ENCODE measurements at regions not wholly inside any gene's neighbourhood (a gene's known extent, or its start where the extent isn't known, plus 50 kb on each side); places are given as distances from the start of the nearest gene placed in this dataset.

- no peaks in the 10 kb centered on the region for H3K9me3 ChIP-seq (ENCODE audit: control insufficient read depth, insufficient read depth, low read length)
- no peaks in the 10 kb centered on the region for H3K36me3 ChIP-seq (ENCODE audit: control insufficient read depth, insufficient read depth, low read length)
- H3K4me3 ChIP-seq (ENCODE audit: low read depth, low read length) = no peak overlapping the region
- H3K4me1 ChIP-seq (ENCODE audit: control insufficient read depth, insufficient read depth, low read length) = peaks cover 6% of the 10 kb centered on the region
- H3K27me3 ChIP-seq (ENCODE audit: control insufficient read depth, insufficient read depth, low read length) = no peaks in the 10 kb centered on the region
- H3K9ac ChIP-seq (ENCODE audit: low read depth, low read length) = no peak overlapping the region
Measured at GRCh38 chr3:27661797-27662196, 60.3 kb downstream of the EOMES start.

DNA sequence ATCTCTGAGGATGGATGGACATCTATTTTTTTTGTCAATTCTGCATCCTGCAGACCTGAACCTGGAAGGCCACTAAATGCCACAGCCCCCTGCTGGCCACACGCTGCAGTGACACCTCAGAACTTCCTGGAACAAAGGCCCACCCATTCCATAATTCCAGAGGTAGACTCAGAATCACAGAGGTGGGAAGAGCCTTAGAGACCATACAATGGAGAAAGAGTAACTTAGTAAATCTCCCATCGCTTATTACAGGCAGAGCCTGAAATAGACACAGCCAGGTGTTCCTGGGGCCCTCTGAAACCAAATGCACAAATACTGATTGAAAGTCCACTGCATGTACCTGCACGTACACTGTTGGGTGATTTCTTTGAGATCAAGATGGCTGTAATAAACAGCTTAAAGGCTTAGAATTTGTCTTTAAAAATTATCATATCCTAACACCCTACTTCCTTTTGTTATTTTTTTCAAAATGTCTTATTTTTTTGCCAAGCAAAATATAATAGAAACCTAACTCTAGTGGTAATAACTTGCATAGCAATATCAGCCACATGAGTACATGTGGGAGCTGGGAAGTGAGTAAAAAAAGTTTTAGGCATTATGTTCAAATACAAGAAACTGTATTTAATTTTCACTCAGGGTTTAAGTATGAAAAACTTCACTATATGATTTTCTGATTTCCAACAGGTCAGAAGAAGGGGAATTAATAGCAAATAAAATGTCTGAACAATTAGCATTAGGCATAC lies 62.7 kb downstream of the EOMES start:
- H3K9me3 ChIP-seq (ENCODE audit: control insufficient read depth, insufficient read depth, low read length) = no peaks in the 10 kb centered on the region
- H3K9ac ChIP-seq (ENCODE audit: low read depth, low read length) = no peak overlapping the region
- no peak overlapping the region for H3K4me3 ChIP-seq (ENCODE audit: low read depth, low read length)
- no peaks in the 10 kb centered on the region for H3K27me3 ChIP-seq (ENCODE audit: control insufficient read depth, insufficient read depth, low read length)
- H3K4me1 ChIP-seq (ENCODE audit: control insufficient read depth, insufficient read depth, low read length) = peaks cover 3% of the 10 kb centered on the region
- H3K36me3 ChIP-seq (ENCODE audit: control insufficient read depth, insufficient read depth, low read length) = no peaks in the 10 kb centered on the region

- Histone ChIP-seq H3K9ac (ENCODE audit: low read depth, low read length) (no peak overlapping the region), H3K4me3 (ENCODE audit: low read depth, low read length) (no peak overlapping the region), H3K27me3 (ENCODE audit: control insufficient read depth, insufficient read depth, low read length) (no peaks in the 10 kb centered on the region), H3K36me3 (ENCODE audit: control insufficient read depth, insufficient read depth, low read length) (no peaks in the 10 kb centered on the region), H3K9me3 (ENCODE audit: control insufficient read depth, insufficient read depth, low read length) (no peaks in the 10 kb centered on the region), H3K4me1 (ENCODE audit: control insufficient read depth, insufficient read depth, low read length) (peaks cover 5% of the 10 kb centered on the region)
Measured at GRCh38 chr3:27658741-27659140, 63.4 kb downstream of the EOMES start.

DNA sequence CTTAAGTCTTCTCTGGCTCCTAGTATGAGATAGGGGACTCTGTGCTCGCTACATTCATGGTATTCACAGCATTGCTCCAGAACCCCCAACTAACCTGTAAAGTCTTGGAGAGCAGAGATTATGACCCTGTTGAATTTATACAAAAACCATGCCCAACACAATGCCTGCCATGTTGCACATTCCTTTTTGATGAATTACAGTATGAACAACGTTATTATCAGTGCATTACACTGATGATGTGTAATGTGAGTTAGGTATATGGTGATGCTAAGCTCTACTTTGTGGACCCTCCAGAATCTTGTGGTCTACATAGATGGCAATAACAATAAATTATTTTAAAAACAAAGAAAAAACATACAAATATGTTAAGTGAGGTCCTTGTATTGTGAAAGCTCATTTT lies 64.3 kb downstream of the EOMES start:
- Histone ChIP-seq H3K9me3 (ENCODE audit: control insufficient read depth, insufficient read depth, low read length) (no peaks in the 10 kb centered on the region), H3K4me3 (ENCODE audit: low read depth, low read length) (no peak overlapping the region), H3K9ac (ENCODE audit: low read depth, low read length) (no peak overlapping the region), H3K36me3 (ENCODE audit: control insufficient read depth, insufficient read depth, low read length) (no peaks in the 10 kb centered on the region), H3K27me3 (ENCODE audit: control insufficient read depth, insufficient read depth, low read length) (no peaks in the 10 kb centered on the region), H3K4me1 (ENCODE audit: control insufficient read depth, insufficient read depth, low read length) (peaks cover 13% of the 10 kb centered on the region)

DNA sequence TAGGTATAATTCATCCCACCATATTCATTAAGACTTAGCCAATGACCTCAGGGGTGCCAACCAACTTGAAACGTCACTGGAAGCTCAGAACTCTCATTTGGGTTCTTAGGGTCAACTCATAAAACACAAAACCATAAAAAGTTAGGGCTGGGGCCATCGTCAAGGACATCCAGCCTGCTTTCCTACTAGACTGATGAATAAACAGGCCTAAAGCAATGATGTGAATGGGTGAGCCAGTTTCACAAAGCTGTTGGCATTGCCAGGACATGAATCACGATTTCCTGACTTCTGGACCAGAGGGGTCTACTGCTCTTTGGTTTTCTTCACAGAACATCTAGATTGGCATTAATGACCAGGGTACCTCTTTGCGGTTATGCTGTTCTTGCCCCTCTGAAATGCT lies 64.7 kb downstream of the EOMES start:
- Histone ChIP-seq H3K9ac (ENCODE audit: low read depth, low read length) (no peak overlapping the region), H3K27me3 (ENCODE audit: control insufficient read depth, insufficient read depth, low read length) (no peaks in the 10 kb centered on the region), H3K4me1 (ENCODE audit: control insufficient read depth, insufficient read depth, low read length) (peaks cover 13% of the 10 kb centered on the region), H3K36me3 (ENCODE audit: control insufficient read depth, insufficient read depth, low read length) (no peaks in the 10 kb centered on the region), H3K4me3 (ENCODE audit: low read depth, low read length) (no peak overlapping the region), H3K9me3 (ENCODE audit: control insufficient read depth, insufficient read depth, low read length) (no peaks in the 10 kb centered on the region)

DNA sequence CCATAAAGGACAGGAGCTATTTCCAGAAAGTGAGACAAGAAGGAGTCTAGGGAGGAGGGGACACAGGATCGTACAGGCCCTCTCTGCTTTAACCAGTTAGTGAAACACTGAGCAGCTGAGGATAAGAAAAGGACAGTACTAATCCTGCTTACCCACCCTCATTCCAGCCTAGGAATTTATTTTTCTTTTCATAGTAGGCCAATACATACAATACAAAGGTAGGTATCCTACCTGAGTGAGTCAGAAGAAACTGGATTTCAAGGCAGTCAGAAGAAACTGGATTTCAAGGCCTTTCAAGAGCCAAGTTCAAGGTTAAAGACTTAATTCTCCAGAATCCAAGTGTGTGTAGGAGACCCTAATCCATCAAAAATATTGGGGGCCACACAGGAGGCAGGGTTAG lies 65.3 kb downstream of the EOMES start:
- peaks cover 13% of the 10 kb centered on the region for H3K4me1 ChIP-seq (ENCODE audit: control insufficient read depth, insufficient read depth, low read length)
- no peak overlapping the region for H3K4me3 ChIP-seq (ENCODE audit: low read depth, low read length)
- H3K27me3 ChIP-seq (ENCODE audit: control insufficient read depth, insufficient read depth, low read length) = no peaks in the 10 kb centered on the region
- no peaks in the 10 kb centered on the region for H3K36me3 ChIP-seq (ENCODE audit: control insufficient read depth, insufficient read depth, low read length)
- H3K9me3 ChIP-seq (ENCODE audit: control insufficient read depth, insufficient read depth, low read length) = no peaks in the 10 kb centered on the region
- H3K9ac ChIP-seq (ENCODE audit: low read depth, low read length) = no peak overlapping the region

DNA sequence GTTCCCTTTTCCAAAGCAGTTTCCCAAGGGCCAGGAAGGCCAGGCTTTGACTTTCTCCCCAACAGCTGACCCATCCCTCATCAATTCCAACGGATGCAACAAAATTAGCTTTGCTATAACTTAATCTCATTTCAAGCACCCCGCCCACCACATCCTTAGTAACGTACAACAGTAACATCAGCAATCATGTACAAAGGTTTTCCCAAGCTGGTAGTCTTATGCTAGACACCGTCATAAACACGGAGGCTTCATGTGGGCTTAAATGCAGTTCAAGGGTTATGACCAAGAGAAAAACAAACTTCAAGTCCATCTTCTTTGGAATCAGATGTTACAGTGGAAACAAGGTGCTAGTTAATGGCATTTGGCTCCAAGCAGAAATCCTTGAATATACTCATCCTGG lies 66.6 kb downstream of the EOMES start:
- no peaks in the 10 kb centered on the region for H3K36me3 ChIP-seq (ENCODE audit: control insufficient read depth, insufficient read depth, low read length)
- H3K4me1 ChIP-seq (ENCODE audit: control insufficient read depth, insufficient read depth, low read length) = peaks cover 13% of the 10 kb centered on the region
- no peak overlapping the region for H3K4me3 ChIP-seq (ENCODE audit: low read depth, low read length)
- no peaks in the 10 kb centered on the region for H3K9me3 ChIP-seq (ENCODE audit: control insufficient read depth, insufficient read depth, low read length)
- no peak overlapping the region for H3K9ac ChIP-seq (ENCODE audit: low read depth, low read length)
- H3K27me3 ChIP-seq (ENCODE audit: control insufficient read depth, insufficient read depth, low read length) = no peaks in the 10 kb centered on the region

DNA sequence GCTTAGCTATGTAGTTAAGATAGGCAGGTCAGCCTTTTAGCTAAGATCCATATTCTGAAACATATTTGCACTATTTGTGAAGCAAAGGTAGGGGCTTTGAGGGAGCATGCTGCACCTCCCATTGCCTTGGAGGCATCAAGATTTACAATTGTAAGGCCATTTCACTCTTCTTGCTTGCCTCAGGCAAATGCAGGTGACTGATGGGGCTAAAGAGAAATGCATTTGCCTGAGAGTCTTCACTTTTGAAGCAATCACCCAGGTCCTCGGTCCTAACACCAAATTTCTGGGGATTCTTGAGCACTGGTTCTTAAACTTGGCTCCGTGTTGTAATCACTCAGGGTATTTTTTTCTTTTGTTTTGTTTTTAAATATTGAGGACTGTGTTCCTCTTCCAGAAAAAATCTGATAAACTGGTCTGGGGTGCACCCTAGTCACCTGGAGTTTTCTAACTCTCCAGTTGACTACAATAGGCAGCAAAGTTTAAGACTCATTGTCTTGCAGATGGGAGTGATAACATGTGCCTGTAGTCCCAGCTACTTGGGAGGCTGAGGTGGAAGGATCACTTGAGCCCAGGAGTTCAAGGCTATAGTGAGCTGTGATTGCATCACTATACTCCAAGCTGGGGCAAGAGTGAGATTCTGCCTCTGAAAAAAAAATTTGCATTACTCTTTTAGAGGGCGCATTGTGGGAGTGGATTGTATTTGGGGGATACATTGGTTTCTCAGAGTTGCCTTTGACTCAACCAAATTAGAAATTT lies 68.1 kb downstream of the EOMES start:
- no peaks in the 10 kb centered on the region for H3K27me3 ChIP-seq (ENCODE audit: control insufficient read depth, insufficient read depth, low read length)
- H3K9ac ChIP-seq (ENCODE audit: low read depth, low read length) = no peak overlapping the region
- peaks cover 13% of the 10 kb centered on the region for H3K4me1 ChIP-seq (ENCODE audit: control insufficient read depth, insufficient read depth, low read length)
- no peak overlapping the region for H3K4me3 ChIP-seq (ENCODE audit: low read depth, low read length)
- no peaks in the 10 kb centered on the region for H3K36me3 ChIP-seq (ENCODE audit: control insufficient read depth, insufficient read depth, low read length)
- no peaks in the 10 kb centered on the region for H3K9me3 ChIP-seq (ENCODE audit: control insufficient read depth, insufficient read depth, low read length)

DNA sequence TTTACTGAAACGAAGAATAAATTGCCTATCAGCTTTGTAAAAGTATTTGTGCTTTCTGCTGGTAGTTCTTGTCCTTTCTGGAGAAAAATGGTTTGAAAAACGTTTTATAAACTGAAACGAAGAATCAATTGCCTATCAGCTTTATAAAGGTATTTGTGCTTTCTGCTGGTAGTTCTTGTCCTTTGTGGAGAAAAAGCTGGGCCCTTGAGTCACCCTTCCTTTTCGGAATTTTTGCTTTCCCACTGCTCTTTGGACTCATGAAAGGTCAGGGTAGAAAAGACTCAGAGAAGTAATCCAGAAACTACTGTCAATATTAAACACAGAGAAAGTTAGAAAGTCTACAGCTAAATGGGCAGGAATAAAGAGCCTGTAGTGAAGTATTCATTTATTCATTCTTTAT lies 72.8 kb downstream of the EOMES start:
- Histone ChIP-seq H3K4me3 (ENCODE audit: low read depth, low read length) (no peak overlapping the region), H3K27me3 (ENCODE audit: control insufficient read depth, insufficient read depth, low read length) (no peaks in the 10 kb centered on the region), H3K36me3 (ENCODE audit: control insufficient read depth, insufficient read depth, low read length) (no peaks in the 10 kb centered on the region), H3K9me3 (ENCODE audit: control insufficient read depth, insufficient read depth, low read length) (no peaks in the 10 kb centered on the region), H3K9ac (ENCODE audit: low read depth, low read length) (no peak overlapping the region), H3K4me1 (ENCODE audit: control insufficient read depth, insufficient read depth, low read length) (peaks cover 9% of the 10 kb centered on the region)

GRCh38 chr3:27646896-27647295 lies 75.2 kb downstream of the EOMES start:
- H3K27me3 ChIP-seq (ENCODE audit: control insufficient read depth, insufficient read depth, low read length) = no peaks in the 10 kb centered on the region
- H3K4me3 ChIP-seq (ENCODE audit: low read depth, low read length) = no peak overlapping the region
- H3K36me3 ChIP-seq (ENCODE audit: control insufficient read depth, insufficient read depth, low read length) = no peaks in the 10 kb centered on the region
- H3K4me1 ChIP-seq (ENCODE audit: control insufficient read depth, insufficient read depth, low read length) = no peaks in the 10 kb centered on the region
- H3K9me3 ChIP-seq (ENCODE audit: control insufficient read depth, insufficient read depth, low read length) = no peaks in the 10 kb centered on the region
- H3K9ac ChIP-seq (ENCODE audit: low read depth, low read length) = no peak overlapping the region

DNA sequence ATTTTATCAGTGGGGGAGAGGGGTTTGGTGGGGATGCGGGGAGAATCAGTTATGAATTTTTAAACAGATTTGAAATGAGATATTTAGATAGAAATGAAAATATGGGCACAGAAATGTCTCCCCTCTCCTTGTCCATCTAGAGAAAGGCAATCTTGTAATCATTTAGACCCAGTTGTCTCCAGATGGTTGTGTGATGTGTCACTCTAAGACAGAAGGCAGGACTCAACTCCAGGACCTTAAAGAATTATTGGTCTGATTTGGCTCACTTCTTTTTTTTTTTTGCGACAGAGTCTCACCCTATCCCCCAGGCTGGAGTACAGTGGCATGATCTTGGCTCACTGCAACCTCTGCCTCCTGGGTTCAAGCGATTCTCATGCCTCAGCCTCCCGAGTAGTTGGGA lies 77.2 kb downstream of the EOMES start:
- no peaks in the 10 kb centered on the region for H3K27me3 ChIP-seq (ENCODE audit: control insufficient read depth, insufficient read depth, low read length)
- H3K4me3 ChIP-seq (ENCODE audit: low read depth, low read length) = no peak overlapping the region
- H3K9ac ChIP-seq (ENCODE audit: low read depth, low read length) = no peak overlapping the region
- H3K4me1 ChIP-seq (ENCODE audit: control insufficient read depth, insufficient read depth, low read length) = no peaks in the 10 kb centered on the region
- no peaks in the 10 kb centered on the region for H3K36me3 ChIP-seq (ENCODE audit: control insufficient read depth, insufficient read depth, low read length)
- no peaks in the 10 kb centered on the region for H3K9me3 ChIP-seq (ENCODE audit: control insufficient read depth, insufficient read depth, low read length)

DNA sequence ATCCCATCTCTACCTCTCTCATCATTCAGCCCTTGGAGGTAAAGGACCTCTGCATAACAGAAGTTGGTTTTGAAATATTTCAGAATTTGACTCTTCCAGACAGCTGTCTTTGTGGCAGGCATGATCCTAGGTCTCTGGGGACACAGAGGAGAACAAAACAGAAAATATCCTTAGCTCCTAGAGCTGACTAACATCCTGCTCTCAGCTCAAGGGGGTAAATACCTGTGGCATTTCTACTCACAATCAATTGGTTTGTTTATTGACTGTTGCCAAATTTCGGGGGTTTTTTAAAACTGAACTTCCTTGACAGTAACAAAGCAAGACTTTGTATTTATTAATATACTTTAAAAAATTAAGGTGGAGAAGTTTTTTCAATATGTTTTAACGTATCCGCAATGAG lies 78.8 kb downstream of the EOMES start:
- no peak overlapping the region for H3K4me3 ChIP-seq (ENCODE audit: low read depth, low read length)
- H3K27me3 ChIP-seq (ENCODE audit: control insufficient read depth, insufficient read depth, low read length) = no peaks in the 10 kb centered on the region
- H3K4me1 ChIP-seq (ENCODE audit: control insufficient read depth, insufficient read depth, low read length) = no peaks in the 10 kb centered on the region
- H3K9ac ChIP-seq (ENCODE audit: low read depth, low read length) = no peak overlapping the region
- no peaks in the 10 kb centered on the region for H3K9me3 ChIP-seq (ENCODE audit: control insufficient read depth, insufficient read depth, low read length)
- H3K36me3 ChIP-seq (ENCODE audit: control insufficient read depth, insufficient read depth, low read length) = no peaks in the 10 kb centered on the region
